ENCODE measurements at regions not wholly inside any gene's neighbourhood (a gene's known extent, or its start where the extent isn't known, plus 50 kb on each side); places are given as distances from the start of the nearest gene placed in this dataset.
A peak's percentile ranks its signal among the peaks of the same experiment; 100 is the strongest.
"Not testable (repeated sequence)": the region's sequence is repeated elsewhere in the genome, so short reads cannot be mapped to it uniquely, and the experiment has no call there.

DNA sequence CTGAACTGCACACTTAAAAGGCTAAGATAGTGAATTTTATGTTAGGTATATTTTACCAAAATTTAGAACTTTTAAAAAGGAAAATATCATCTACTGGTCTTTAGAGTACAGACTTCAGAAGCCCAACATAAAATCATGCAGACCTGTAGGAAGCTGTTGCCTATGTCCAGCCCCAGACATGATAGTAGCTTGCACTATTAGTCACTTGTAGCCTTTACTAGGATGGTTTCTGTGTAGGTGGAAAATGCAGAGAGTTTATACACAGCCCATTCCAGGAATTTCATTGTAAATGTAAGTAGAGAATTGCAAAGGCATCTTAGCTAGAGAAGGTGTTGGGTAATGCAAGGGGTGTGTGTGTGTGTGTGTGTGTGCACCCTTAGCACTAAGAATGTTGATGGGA is 640.2 kb downstream of the RNF144A start:
- no peak for DNase-seq

- no peak for DNase-seq
Observed at GRCh38 chr2:7559791-7560190, 642.6 kb downstream of the RNF144A start.

DNA sequence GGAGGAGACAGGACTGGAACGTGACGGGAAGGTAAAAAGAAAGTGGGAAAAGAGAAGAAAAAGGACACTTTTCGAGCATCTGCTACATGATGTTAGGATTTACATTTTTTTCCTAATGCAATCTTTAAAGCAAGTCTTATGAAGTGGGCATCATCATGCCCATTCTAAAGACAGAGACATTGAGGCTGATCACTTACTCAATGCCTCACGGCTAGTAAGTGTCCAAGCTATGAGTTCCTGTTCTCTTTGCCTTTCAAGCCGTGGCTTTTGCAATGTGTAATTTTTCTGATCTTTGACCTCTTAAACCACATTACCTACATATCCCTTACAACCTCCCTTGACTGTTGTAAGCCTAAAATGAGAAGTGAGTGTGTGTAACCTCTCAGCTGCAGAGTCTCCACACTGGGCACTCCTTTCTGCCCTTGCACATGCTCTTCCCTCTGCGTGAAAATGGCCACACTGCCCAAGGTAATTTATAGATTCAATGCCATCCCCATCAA is 649.2 kb downstream of the RNF144A start:
- no peak for DNase-seq

DNA sequence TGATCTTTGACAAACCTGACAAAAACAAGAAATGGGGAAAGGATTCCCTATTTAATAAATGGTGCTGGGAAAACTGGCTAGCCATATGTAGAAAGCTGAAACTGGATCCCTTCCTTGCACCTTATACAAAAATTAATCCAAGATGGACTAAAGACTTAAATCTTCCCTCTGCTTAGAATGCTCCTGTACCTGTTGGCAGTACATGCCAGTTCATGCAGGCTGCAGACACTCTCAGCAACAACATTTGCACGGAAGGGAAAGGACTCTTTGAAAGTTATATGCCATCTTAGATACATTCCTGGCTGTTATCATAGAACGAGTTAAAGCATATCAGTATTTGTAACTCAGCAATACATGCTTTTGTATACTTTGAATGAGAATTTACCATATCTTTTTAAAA is 649.9 kb downstream of the RNF144A start:
- not testable (repeated sequence) for DNase-seq

DNA sequence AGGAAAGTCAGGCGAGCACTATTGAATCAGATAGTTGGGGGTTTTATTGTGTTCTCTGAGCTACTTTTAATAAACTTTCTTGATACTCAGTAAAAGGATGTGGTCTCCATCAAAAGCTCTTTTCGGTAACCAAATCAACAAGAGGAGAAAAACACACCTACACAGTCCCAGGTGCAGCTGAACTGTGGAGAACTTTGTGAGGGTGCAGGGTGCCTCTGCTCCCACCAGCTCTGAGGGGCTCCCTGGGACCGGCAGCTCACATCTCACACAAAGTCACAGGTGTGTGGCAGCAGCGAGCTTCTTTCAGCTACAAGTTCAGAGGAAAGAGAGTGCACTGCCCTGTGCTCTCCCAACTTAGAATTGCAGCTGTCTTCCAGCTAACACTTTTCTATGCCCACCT is 650.4 kb downstream of the RNF144A start:
- peak; percentile 69 for DNase-seq

- no peak for DNase-seq
Observed at GRCh38 chr2:7570247-7570646, 653.0 kb downstream of the RNF144A start.

GRCh38 chr2:7571701-7572100 is 654.5 kb downstream of the RNF144A start:
- DNase-seq: no peak

DNA sequence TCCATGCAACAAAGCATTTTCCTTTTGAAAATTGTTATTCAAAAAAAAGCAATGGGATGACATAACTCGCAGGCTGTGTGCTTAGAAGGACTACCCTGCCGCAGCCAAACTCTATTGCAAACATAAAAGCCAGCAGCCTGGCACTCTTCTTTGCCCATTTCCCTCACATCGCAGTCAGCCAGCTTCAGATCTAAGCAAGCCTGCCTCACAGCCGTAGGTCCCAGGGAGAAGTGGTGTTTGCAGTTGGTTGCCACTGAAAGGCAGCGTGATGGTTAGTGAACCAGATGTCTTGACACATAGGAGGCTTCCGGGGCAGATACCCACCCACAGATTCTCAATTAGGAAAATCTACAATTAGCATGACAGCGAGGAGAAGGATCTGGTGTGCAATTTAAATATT is 655.2 kb downstream of the RNF144A start:
- DNase-seq: no peak

GRCh38 chr2:7573166-7573825 is 656.1 kb downstream of the RNF144A start:
- DNase-seq: no peak

DNA sequence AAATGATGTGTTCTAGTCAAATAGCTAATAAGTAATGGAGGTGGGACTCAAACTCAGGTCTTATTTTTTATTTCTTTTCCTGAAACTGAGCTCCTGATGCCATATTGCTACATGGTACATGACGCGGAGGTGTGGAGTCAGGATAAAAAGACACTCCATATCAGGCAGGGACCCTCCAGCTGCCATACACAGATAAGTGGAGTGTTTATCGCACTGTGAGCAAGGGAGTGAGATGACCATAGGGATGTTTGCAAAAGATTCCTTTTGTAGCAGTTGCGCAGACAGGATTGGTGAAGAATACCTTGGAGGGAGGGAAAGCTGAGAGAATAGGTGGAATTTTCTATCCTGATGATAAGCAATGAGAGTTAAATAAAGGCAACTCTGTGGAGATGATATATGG is 657.2 kb downstream of the RNF144A start:
- DNase-seq: no peak

GRCh38 chr2:7577769-7578168 is 660.6 kb downstream of the RNF144A start:
- DNase-seq: no peak

- DNase-seq: no peak
Observed at GRCh38 chr2:7584017-7584416, 666.8 kb downstream of the RNF144A start.

DNA sequence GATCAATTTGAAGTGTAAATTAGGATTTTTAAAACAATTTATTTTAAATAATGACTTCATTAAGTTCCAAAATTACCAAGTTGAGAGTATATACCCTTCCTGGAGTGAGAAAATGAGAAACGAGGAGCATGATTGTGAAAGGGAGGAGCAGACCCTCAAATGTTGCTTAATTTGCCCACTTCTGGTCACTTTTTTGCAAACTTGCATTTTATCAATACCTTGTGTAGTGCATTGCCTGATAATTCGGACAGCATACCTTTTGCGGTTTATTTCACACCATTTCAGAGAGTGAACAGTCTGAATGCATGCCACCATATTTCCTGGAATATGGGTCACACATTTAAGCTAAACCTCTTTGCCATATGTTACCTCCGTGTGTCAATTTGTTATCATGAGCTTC is 669.7 kb downstream of the RNF144A start:
- DNase-seq: no peak

DNA sequence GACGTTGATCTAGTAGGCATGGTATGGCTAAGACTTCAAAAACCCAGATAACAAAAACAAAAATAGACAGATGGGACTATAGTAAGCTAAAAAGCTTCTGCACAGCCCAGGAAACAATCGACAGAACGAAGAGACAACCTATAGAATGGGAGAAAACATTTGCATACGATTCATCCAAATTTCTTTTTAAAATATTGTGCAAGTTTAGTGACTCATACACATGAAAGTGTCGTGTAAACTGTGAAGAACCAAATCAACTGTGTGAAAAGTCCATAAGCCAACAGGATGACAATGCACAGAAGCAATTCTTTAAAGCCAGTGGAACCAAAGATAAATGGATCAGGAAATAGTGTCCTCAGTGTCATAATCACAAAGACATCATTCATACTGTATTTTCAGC is 671.1 kb downstream of the RNF144A start:
- DNase-seq: no peak

DNA sequence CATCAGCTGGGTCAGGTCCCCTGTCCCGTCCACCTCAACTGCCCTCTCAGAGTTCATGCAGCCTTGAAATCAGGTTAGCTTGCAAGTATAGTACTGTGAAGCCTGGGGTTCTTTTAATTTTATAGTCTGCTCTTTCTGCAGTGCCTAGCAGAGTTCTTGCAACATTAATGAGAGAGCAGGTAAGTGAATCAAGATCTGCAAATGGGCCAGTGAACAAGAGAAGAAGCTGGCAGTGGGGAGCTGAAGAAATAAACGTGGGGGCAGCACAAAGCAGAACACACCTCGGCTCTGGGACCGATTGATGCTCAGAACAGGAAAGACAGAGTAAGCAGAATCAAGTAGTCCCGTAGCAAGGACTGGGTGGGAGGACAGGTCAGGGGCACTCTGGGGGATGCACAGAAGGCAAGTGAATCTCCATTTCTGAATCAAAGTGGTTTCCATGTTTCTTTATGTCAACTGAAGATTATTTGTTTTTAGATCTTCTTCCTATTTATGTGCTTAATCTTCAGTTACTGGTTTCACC is 675.5 kb downstream of the RNF144A start:
- no peak for DNase-seq

GRCh38 chr2:7593360-7593759 is 676.1 kb downstream of the RNF144A start:
- no peak for DNase-seq

DNA sequence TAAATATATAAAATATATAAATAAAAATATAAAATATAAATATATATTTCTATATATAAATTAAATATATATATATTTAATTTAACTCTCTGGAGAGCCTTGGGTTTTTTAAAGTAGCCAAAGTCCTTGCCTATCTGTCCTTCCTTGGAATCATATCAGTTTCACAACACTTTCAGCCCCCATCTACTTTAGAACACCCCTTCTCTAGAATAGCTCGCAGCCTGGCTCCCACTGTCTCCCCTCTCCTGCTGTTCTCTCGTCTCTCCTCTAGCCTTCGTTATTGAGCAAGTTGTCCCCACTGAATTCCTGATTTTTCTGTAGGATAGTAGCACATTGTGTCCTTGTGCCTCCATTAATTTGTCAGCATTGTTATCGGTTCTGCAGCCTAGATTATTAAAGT is 677.0 kb downstream of the RNF144A start:
- no peak for DNase-seq

- DNase-seq: no peak
Observed at GRCh38 chr2:7595206-7595605, 678.0 kb downstream of the RNF144A start.

GRCh38 chr2:7598402-7598801 is 681.2 kb downstream of the RNF144A start:
- DNase-seq: no peak

- no peak for DNase-seq
Observed at GRCh38 chr2:7599462-7600258, 682.4 kb downstream of the RNF144A start.

- no peak for DNase-seq
Observed at GRCh38 chr2:7601990-7602389, 684.8 kb downstream of the RNF144A start.

- DNase-seq: no peak
Observed at GRCh38 chr2:7604456-7604855, 687.2 kb downstream of the RNF144A start.

DNA sequence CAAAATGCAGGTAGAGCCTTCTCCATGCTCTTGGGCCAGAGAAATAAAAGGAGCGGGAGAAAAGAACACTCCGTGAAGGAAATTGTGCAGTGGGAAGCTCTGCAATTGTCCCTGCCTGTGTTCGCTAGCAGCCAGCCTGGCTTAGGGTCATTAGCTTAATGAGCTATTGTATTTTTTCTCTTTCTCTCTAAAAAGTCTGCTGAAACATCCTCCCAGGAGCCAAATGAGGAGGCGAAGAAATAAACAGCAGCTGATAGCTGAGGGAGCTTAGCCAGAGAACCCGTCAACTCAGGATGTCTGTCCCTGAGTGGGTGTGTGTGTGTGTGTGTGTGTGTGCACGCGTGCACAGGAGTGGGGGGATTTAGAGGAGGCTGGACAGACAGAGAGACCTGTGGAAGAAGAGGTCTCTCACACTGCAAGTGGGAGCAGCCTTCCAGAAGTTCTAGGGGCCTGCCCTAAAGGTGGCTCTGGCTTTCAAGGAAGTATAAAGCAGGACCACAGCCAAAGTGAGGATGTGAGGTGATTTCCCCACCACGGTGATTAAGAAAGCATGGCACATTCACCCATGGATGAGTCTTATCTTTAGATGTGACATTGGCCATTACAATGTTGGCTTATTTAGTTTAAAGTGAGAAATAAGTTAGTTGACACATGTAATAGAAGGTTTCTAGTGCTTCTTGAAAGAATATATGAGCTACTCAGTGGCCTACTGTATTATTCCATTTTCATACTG is 690.4 kb downstream of the RNF144A start:
- no peak for DNase-seq

DNA sequence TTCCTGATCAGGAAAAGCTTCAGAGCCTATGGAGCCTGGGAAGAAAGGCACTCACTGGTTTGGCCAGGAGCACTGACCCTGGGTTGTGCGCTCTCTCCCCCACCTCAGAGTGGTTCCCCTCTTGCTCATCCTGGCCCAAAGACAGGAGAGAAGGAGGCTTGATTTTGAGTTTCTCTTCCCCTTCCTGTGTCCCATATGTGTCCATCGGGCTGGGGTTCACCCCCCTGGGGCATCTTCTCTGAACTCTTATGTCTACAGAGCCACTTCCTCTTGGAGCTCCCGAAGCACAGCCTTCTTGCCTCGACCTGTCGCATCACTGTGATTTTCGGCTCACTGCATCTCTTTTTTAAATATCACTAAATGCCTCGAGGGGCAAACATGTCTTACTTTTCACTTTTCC is 692.3 kb downstream of the RNF144A start:
- DNase-seq: no peak
